Cardiac fibroblast (primary cell): ENCODE measurements at regions not wholly inside any gene's neighbourhood (a gene's known extent, or its start where the extent isn't known, plus 50 kb on each side); places are given as distances from the start of the nearest gene placed in this dataset.

Experiments
- DNase-seq, 2 donors: peaks; one replicate each; pipeline versions ENCODE4 v3.0.0 to v3.0.0-alpha.2; 2010; ENCODE audit warnings: low read depth in 2 of 2
- H3K4me3 ChIP-seq, 2 donors: replicated peaks in 1 of 2; 1 replicate in 1 of 2; 2 replicates in 1 of 2; pipeline ENCODE4 v1.5.1; 2011; ENCODE audit warnings: low read depth in 2 of 2, low read length in 2 of 2, mild to moderate bottlenecking in 2 of 2, moderate library complexity in 1 of 2
- TF ChIP-seq, protein P1 (sequence below): IDR thresholded peaks from one replicate; pipeline ENCODE4 v1.5.1; 2011; ENCODE audit warnings: low read depth, mild to moderate bottlenecking, low read length, inconsistent platforms

DNA sequence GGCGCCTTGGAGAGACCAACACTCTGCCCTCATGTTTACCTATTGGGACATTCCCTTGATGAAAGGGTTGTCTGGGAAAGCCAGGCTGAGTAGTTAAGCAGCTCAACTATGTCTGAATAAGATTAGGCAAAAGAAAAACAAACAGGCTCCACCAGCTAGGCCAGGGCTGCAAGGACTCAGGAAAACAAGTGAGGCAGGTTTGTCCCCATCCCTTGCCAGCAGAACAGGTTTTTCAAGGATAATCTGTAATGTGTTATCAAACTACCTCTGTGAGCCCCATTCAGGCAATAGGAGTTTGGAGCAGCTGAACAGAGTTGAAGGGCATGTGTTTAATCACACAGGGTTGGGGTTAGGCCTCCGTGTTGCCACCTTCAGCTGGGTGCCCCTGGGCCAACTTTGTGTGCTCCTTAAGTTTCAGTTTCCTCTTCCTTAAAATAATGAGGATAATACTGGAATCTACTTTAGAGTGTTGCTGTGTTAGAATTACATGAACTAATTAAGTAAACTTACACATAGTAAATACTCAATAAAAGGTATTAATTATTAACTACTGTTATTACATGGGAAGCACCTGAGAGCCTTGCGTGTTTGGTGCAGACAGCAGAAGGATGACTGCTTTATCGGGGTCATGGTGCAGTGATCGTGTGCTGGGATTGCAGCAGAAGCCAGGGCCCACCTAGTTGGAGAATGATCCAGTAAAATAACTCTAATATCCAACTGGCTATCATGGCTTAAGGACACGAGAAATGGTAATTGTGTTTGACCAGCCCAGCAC, 72.1 kb upstream of the ATP10B start:
- DNase-seq = no peak
- no peak overlapping the region for H3K4me3 ChIP-seq
- TF ChIP-seq, protein P1, sequence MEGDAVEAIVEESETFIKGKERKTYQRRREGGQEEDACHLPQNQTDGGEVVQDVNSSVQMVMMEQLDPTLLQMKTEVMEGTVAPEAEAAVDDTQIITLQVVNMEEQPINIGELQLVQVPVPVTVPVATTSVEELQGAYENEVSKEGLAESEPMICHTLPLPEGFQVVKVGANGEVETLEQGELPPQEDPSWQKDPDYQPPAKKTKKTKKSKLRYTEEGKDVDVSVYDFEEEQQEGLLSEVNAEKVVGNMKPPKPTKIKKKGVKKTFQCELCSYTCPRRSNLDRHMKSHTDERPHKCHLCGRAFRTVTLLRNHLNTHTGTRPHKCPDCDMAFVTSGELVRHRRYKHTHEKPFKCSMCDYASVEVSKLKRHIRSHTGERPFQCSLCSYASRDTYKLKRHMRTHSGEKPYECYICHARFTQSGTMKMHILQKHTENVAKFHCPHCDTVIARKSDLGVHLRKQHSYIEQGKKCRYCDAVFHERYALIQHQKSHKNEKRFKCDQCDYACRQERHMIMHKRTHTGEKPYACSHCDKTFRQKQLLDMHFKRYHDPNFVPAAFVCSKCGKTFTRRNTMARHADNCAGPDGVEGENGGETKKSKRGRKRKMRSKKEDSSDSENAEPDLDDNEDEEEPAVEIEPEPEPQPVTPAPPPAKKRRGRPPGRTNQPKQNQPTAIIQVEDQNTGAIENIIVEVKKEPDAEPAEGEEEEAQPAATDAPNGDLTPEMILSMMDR = no peak

DNA sequence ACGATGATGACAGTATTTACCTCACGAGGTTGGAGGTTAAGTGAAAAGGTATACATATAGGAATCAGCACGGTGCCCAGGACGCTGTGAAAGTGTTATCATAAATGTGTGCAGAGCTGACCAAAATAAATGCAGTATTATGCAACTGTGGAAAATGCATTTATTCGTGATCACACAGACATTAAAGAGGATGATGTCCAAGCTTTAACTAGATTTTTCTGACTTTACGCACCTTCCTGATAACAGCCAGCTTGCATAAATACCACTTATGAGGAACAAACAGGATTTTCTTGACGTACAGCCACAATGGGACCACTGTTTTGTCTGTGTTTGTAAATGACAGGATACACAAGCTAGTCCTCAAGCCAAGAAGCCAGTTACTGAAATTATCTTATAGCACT, 71.4 kb upstream of the ATP10B start:
- TF ChIP-seq, protein P1 = no peak
- DNase-seq = no peak
- no peak overlapping the region for H3K4me3 ChIP-seq

DNA sequence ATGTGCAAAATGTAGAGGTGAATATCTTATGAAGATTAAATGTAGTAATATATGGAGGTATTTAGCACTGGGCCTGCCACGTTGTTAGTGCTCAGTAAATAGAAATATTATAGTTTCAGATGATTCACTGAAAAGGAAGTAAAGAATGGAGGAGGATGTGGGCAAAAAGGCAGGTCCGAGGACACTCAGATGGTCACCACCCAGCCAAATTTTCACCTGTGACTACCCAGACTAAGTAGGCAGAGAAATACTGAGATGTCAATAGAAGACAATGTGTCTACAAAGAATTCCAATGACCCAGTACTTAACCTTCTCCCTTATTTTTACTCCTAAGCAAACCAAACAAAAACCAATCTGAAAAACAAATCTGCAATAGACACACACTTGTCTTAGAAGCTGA, 70.3 kb upstream of the ATP10B start:
- TF ChIP-seq, protein P1 = no peak
- H3K4me3 ChIP-seq = no peak overlapping the region
- no peak for DNase-seq

DNA sequence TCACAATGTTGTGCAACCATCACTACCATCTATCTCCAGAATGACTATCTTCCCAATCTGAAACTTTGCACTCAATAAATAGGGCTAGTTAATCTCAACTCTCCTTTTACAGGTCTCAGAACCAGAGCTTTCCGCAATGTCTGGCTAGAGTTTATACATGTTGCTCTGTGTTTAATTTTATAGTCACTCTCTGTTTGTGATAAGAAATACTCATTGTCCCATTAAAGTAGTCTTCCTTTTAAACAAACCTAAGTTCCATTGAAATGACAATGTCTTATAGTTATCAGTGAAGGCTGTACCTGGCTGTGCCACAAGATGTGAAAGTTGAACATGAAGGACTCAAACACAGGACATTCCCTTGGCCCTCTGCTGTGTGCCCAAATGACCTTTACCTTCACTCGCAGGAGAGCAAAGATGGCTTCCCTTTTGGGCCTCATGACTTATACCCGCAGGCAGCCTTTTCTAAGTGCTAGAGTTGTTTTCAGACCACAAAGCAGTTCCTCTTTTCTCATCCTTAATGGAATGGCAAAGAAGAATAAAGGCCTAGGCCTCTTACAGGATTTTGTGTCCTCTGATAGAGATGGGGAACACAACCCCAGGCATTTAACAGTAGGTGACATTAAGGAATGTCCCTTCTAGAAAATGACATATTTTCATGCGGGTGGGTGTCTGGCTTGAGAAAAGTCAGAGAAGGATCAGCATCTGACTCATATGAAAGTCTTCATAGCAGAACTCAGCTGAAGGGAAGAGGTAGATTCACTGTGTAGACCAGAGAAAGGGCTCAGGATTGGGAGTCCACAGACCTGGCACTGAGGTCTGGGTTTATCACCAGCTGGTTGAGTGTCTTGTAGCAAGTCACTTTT, 69.6 kb upstream of the ATP10B start:
- H3K4me3 ChIP-seq = no peak overlapping the region
- TF ChIP-seq, protein P1 = no peak
- no peak for DNase-seq

DNA sequence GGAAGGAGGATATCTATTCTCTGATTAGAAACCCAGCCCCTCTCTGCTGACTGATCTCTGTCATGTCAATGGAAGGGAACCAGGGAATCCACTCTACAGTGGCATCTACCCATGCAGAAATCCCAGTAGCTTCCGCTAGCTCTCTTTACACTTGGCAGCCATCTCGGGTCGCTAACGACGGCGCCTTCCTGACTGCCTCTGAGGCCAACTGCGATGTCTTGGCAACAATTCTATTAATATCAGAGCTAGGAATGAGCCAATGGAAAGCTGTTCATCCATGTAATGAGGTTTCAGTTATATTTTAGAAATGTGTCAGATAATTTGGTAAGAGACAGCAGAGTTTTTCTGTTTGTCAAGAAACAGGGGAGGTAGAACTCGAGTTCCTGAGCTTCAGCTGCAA, 67.6 kb upstream of the ATP10B start:
- no peak for DNase-seq
- TF ChIP-seq, protein P1 = no peak
- no peak overlapping the region for H3K4me3 ChIP-seq

DNA sequence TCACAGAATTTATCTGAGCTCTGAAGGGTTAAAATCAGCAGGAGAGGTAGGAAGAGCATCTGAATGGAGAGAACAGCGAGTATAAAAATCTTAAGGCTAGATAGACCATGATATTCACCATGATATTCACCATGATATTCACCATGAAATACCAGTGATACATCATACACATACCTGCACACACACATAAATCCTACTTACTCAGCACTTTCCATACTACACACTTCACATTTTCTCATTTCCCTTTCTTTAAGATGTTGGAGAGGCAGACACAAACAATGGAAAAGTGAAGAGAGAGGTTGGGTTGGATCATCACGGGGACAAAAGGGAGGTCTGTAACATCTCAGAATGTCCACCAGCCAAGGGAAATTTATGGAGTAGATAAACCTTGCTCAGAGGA, 66.4 kb upstream of the ATP10B start:
- no peak for DNase-seq
- no peak overlapping the region for H3K4me3 ChIP-seq
- TF ChIP-seq, protein P1 = no peak
